ENCODE measurements at regions not wholly inside any gene's neighbourhood (a gene's known extent, or its start where the extent isn't known, plus 50 kb on each side); places are given as distances from the start of the nearest gene placed in this dataset.

DNA sequence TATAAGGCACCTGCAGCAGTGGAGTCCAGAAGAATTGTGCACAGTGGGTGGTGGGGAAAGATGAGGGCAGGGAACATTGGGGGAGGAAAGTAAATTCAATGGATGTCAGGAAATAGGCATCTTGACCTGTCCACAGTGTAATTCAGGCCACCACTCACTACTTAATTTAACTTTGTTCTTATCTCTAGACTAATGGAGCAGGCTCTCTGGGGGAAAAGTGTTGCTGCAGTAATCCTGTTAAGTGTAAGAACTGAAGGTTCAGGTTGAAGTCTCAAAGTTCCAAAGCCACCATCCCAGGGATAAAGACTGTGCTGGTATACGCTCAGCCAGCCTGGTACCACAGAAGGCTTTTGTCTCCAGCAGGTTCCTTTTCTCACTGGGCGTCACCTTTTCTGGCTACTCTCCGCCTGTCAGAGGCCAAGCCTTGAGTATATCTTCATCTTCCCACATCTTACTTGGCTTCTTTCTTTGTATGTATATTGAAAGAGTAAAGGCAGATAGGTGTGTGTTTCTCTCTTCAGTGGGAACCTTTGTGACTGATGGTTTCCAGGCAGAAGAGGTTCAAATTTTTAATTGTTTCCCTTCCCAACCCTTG lies 150.9 kb upstream of the DMRT1 start:
- Histone ChIP-seq H3K27ac (peak overlapping the region in 4 of 5 donors; percentile 15 to 86 (median 29)), H3K27me3 (no peaks in the 10 kb centered on the region), H3K9me3 (no peaks in the 10 kb centered on the region), H3K4me1 (peaks cover 10 to 54% (median 34%) of the 10 kb centered on the region in 4 donors), H3K4me3 (no peak overlapping the region), H3K36me3 (no peaks in the 10 kb centered on the region)
- intact Hi-C loops (cut with DNase I; ENCODE audit: low total_unique reads): no loop called here
- TF ChIP-seq, protein P1, sequence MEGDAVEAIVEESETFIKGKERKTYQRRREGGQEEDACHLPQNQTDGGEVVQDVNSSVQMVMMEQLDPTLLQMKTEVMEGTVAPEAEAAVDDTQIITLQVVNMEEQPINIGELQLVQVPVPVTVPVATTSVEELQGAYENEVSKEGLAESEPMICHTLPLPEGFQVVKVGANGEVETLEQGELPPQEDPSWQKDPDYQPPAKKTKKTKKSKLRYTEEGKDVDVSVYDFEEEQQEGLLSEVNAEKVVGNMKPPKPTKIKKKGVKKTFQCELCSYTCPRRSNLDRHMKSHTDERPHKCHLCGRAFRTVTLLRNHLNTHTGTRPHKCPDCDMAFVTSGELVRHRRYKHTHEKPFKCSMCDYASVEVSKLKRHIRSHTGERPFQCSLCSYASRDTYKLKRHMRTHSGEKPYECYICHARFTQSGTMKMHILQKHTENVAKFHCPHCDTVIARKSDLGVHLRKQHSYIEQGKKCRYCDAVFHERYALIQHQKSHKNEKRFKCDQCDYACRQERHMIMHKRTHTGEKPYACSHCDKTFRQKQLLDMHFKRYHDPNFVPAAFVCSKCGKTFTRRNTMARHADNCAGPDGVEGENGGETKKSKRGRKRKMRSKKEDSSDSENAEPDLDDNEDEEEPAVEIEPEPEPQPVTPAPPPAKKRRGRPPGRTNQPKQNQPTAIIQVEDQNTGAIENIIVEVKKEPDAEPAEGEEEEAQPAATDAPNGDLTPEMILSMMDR (IDR thresholded peaks at IDR 0.05): no peak
- no peak for TF ChIP-seq POLR2A (IDR thresholded peaks at IDR 0.05)
- no peak for TF ChIP-seq POLR2AphosphoS5 (IDR thresholded peaks at IDR 0.05)
- no peak for TF ChIP-seq EP300 (IDR thresholded peaks at IDR 0.05)
- WGBS, 5 donors: 63 to 96% (median 67%) methylated on average over 3 of the region's 3 CpGs
- DNase-seq: no peak

DNA sequence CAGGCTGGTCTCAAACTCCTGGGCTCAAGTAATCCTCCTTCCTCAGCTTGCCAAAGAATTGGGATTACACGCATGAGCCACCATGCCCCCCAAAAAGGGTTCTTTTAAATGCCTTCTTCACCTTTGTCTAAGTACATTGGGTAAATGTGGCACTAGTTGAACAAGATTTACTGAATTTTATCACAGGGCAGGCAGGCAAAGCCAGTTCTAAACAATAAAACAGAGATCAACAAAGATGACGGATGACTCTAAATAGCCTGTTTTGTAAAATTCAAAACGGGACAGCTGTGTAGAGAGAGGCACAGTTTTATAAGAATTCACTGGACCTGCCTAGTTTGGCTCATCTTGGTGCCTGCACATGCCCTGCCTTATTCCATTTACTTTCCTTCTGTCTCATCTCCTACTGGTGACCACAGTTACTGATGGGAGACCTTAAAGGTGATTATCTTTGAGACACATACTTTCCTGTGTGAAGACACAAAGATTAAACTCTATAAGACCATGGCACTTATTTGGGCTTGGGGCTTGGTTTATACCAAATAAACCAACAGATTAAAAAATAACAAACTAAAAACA lies 149.6 kb upstream of the DMRT1 start:
- TF ChIP-seq POLR2AphosphoS5 (IDR thresholded peaks at IDR 0.05) (no peak), POLR2A (IDR thresholded peaks at IDR 0.05) (no peak), EP300 (IDR thresholded peaks at IDR 0.05) (no peak)
- TF ChIP-seq, protein P1 (IDR thresholded peaks at IDR 0.05): no peak
- 54 to 60% (median 59%) methylated on average over 3 of the region's 3 CpGs for WGBS, 5 donors
- peak overlapping the region in 4 of 5 donors; percentile 80 to 89 (median 83) for H3K27ac ChIP-seq

DNA sequence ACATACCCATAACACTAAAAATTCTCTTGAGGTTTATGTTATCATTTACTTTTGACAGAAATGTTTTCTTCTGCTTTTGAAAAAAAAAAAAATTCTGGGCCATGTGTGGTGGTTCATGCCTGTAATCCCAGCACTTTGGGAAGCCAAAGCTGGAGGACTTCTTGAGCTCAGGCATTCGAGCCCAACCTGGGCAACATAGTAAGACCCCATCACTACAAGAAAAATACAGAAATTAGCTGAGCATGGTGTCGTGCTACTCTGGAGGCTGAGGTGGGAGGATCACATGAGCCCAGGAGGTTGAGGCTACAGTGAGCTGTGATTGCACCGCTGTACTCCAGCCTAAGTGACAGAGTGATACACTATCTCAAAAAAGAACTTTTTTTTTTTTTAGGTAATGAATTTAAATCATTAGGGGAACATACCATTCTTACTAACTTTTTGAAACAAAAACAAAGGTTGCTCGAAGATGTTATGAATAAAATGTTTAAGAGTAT lies 148.8 kb upstream of the DMRT1 start:
- TF ChIP-seq, protein P1 (IDR thresholded peaks at IDR 0.05): no peak
- TF ChIP-seq EP300 (IDR thresholded peaks at IDR 0.05) (no peak), POLR2AphosphoS5 (IDR thresholded peaks at IDR 0.05) (no peak)
- WGBS, 5 donors: 65 to 84% (median 76%) methylated on average over 4 of the region's 4 CpGs
- Histone ChIP-seq H3K4me1 (peaks cover 16 to 61% (median 42%) of the 10 kb centered on the region in 4 donors), H3K4me3 (no peak overlapping the region), H3K27ac (peak overlapping the region; percentile 7 to 89 (median 80)), H3K36me3 (no peaks in the 10 kb centered on the region), H3K9me3 (no peaks in the 10 kb centered on the region), H3K27me3 (no peaks in the 10 kb centered on the region)
- intact Hi-C loops (cut with DNase I; ENCODE audit: low total_unique reads): no loop called here
- no peak for DNase-seq

More for the DNA sequence above, 149.6 kb upstream of the DMRT1 start:
- H3K4me1 ChIP-seq: peaks cover 16 to 54% (median 37%) of the 10 kb centered on the region in 4 donors
- intact Hi-C loops (cut with DNase I; ENCODE audit: low total_unique reads): no loop called here
- H3K36me3 ChIP-seq: no peaks in the 10 kb centered on the region
- no peaks in the 10 kb centered on the region for H3K9me3 ChIP-seq
- no peaks in the 10 kb centered on the region for H3K27me3 ChIP-seq
- H3K4me3 ChIP-seq: no peak overlapping the region
- DNase-seq: no peak

DNA sequence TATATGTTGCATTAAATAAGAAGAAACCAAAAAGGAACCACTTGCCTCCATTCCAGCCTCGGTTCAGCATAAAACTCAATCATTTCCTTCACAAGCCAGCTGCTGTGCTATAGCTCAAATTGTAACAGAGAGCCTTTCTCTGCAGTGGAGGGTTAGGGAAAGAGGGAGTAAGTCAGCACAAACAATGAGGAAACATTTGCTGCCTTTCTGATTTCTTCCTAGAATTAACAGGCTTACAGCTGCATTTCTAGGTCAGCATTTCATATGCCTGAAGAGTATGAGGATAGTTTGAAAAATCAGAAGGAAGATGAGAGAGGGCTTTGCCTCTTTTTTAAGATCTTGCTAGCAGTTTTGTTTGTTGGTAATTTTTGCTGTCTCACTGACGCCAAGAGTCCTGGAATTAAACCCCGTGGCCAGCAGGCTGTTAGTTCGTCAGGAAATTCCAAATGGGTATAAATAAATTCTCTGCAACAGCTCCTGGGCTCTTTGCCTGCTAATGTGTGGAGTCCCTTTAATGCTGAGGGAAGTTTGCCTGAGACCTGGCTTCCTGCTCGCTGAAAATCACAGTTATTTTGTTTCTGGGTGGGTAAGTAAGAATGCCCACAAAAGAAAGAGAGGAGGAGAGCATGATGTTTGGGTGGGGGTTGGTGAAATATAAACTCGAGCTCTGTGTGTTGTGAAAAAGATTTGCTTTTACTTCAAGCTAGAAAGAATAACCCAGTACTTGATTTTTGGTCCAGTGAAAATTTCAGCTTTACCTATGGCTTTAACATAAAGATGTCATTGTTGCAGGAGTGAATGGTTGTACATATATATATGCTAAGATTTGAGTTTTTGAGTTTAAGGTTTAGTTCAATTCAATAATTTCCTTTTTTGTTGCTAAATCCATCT lies 148.1 kb upstream of the DMRT1 start:
- intact Hi-C loops (cut with DNase I; ENCODE audit: low total_unique reads): no loop called here
- H3K4me3 ChIP-seq: peak overlapping the region in 3 of 4 donors; percentile 2 to 24 (median 14)
- peak overlapping the region; percentile 36 to 89 (median 80) for H3K27ac ChIP-seq
- H3K36me3 ChIP-seq: no peaks in the 10 kb centered on the region
- no peaks in the 10 kb centered on the region for H3K9me3 ChIP-seq
- DNase-seq: peak in 1 of 2 donors; percentile 87
- peak; percentile 25 to 62 (median 26) for TF ChIP-seq POLR2AphosphoS5 (IDR thresholded peaks at IDR 0.05)
- TF ChIP-seq POLR2A (IDR thresholded peaks at IDR 0.05): peak in 1 of 4 donors; percentile 18
- peak; percentile 16 for TF ChIP-seq EP300 (IDR thresholded peaks at IDR 0.05)
- TF ChIP-seq, protein P1 (IDR thresholded peaks at IDR 0.05): no peak
- H3K27me3 ChIP-seq: no peaks in the 10 kb centered on the region
- 7 to 10% (median 9%) methylated on average over 6 of the region's 6 CpGs for WGBS, 5 donors
- H3K4me1 ChIP-seq: peaks cover 16 to 69% (median 42%) of the 10 kb centered on the region in 4 donors
